Erythroblast (primary cell): ENCODE measurements at regions not wholly inside any gene's neighbourhood (a gene's known extent, or its start where the extent isn't known, plus 50 kb on each side); places are given as distances from the start of the nearest gene placed in this dataset.

Experiments
- GATA1 ChIP-seq: IDR thresholded peaks from 2 replicates; pipeline ENCODE4 v1.6.1; 2011; ENCODE audit warnings: low read depth, mild to moderate bottlenecking, control low read depth, low read length, moderate library complexity
- POLR2A ChIP-seq: IDR thresholded peaks from 2 replicates; pipeline ENCODE4 v1.6.1; 2011; ENCODE audit warnings: mild to moderate bottlenecking, low read length

DNA sequence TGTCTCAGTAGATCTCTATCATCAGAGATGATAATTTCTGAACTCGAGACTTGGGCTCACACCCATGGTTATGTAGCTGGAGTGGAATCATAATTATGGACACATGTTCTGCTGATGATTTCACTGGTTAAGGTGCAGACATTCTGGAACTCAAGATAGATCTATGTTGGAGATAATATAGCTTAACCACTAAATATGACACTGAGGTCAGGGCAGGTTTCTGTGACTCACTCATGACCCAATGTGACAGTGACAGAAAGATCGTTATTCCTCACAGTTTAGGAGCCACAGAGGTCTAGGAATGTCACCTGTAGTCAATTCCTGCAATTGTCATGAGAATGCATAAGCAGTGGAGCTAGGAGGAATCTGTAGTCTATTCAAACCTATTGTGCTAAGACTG is 828.6 kb downstream of the TRIB2 start:
- TF ChIP-seq POLR2A (no peak), GATA1 (no peak)
